SH-SY5Y (cell line): ENCODE measurements at regions not wholly inside any gene's neighbourhood (a gene's known extent, or its start where the extent isn't known, plus 50 kb on each side); places are given as distances from the start of the nearest gene placed in this dataset.

Experiments used
- GATA2 ChIP-seq: IDR thresholded peaks from 2 replicates; pipeline ENCODE4 v1.6.1; 2011; ENCODE audit warnings: mild to moderate bottlenecking, low read depth, low read length
- GATA3 ChIP-seq: IDR thresholded peaks from 2 replicates; pipeline ENCODE4 v1.6.1; 2011; ENCODE audit warnings: low read depth, mild to moderate bottlenecking, low read length, moderate library complexity

DNA sequence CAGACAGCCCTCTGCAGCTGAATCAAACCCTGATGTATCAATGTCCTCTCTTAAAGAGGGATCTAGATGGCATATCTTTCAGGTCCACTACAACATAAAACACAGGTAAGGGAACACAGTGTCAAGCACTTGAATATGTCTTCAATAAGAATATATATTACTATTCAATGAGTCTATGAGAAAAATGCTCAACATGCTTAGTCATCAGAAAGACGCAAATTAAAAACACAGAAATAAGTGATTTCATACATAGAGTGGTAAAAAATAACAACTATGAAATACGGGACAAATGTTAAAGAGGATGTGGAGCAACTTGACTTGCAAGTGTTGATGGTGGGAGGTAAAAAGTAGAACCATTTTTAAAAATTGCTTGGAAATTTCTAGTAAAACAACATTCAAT, 544.6 kb upstream of the HS3ST1 start:
- TF ChIP-seq GATA3 (no peak), GATA2 (no peak)

DNA sequence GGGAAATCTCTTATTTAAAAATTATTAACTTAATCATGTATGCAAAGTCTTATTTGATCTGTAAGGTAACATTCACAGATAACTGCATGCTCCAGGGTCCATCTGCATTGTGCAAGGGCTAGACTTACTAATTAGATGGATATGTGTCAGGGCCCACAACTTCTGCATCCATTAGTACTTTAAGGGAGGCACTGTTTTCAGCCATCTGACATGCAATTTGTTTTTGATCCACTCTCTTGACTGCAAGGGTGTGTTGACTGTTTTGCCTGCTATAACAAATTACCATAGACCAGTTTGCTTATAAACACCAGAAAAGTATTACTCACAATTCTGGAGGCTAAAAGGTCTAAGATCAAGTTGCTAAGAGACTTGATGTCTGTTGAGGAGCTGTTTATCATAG, 542.1 kb upstream of the HS3ST1 start:
- TF ChIP-seq GATA2 (no peak), GATA3 (no peak)

- TF ChIP-seq GATA2 (no peak), GATA3 (no peak)
These were observed 538.1 kb upstream of the HS3ST1 start for GRCh38 chr4:11966782-11967181.

- TF ChIP-seq GATA3 (no peak), GATA2 (no peak)
These were observed 525.4 kb upstream of the HS3ST1 start for GRCh38 chr4:11954093-11954492.

GRCh38 chr4:11949355-11949754, 520.7 kb upstream of the HS3ST1 start:
- no peak for TF ChIP-seq GATA2
- no peak for TF ChIP-seq GATA3

GRCh38 chr4:11937941-11938340, 509.2 kb upstream of the HS3ST1 start:
- TF ChIP-seq GATA2 (no peak), GATA3 (no peak)

- no peak for TF ChIP-seq GATA2
- TF ChIP-seq GATA3: no peak
These were observed 502.6 kb upstream of the HS3ST1 start for GRCh38 chr4:11931266-11931820.

DNA sequence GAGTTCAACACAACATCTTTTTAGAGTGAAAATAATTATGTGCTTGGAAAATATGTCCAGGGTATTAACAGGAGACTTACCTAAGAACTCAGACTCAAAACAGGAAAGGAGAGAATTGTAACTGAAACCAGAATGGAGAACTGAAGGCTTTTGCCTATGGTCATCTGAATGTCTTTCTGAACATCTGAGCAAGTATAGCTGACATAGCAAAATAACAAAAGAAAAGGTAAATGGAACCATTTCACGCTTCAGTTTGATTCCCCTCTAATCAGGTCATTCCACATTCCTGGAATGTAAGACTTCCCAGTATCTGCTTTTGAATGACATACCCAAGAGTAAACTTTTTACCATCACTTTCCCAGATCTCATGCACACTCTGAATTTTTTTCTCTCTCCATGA, 500.4 kb upstream of the HS3ST1 start:
- TF ChIP-seq GATA2 (no peak), GATA3 (no peak)

DNA sequence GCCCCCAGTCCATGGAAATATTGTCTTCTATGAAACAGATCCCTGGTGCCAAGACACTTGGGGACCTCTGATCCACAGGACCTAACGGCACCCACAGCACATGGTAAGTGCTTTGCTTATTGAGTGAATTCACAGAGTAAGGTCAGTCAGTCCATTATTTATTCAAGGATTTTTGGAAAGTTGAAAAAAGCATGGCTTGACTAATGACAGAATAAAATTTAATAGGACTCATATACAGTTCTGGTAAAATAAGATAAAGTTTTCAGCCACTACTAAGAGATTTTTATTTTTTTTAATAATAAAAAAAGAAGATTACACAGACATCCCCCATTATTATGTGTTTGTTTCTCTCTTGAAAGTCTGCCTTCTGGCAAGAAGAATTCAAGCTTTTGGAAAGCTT, 490.6 kb upstream of the HS3ST1 start:
- TF ChIP-seq GATA3 (no peak), GATA2 (no peak)

DNA sequence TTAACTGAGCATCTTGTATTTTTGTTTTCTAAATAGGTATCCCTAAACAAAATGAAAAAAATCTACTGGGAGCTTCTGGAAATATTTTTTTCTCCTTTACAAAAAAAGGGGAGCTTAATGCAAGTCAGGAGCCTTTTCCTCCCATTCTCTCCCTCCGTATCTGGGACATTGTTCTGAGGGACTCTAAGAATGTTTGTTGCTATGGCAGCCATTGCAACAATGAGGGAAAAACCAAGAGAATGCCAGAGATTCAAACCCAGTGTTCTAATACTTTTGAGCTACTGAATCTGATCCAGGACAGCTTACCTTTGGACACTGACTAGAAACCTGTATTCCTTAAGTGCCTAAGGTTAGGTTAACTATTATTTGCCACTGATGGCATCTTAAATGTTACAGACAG, 485.7 kb upstream of the HS3ST1 start:
- TF ChIP-seq GATA3: no peak
- no peak for TF ChIP-seq GATA2

- no peak for TF ChIP-seq GATA2
- no peak for TF ChIP-seq GATA3
These were observed 484.2 kb upstream of the HS3ST1 start for GRCh38 chr4:11912886-11913285.

DNA sequence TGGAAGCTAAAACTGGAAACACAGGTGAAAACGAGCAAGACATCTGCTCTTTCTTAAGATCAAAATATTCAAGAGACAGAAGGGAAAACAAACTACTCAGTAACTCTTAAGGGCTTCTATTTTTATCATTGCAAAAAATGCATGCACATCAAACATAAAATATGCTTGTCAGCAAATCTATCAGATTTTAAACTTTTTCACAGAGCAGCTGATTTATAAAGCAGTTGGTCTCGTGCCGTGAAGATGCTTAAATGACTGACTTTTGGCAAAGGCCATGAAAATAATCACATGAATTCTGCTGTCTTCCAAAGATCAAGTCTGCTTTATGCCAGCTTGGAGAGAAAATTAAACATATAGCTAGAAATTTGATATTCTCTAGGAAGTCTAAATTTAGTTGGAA, 482.1 kb upstream of the HS3ST1 start:
- TF ChIP-seq GATA2 (no peak), GATA3 (no peak)

DNA sequence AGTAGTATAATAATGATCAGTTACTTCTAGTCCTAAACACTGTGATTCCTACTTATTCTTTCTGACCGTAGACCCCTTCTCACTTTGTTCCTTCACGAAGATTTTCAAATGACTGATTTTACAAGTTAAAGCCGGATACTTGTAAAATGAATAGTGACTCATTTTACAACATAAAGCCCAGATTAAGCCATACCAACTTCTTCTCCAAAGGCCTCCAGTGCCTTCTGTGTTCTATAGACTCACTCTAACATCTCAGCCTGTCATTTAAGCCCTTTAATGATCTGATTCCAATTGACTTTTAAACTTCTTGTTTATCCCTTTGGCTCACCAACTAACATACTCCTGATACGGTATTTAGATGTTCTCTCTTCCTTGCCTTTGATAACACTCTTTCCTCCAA, 480.0 kb upstream of the HS3ST1 start:
- no peak for TF ChIP-seq GATA2
- no peak for TF ChIP-seq GATA3

DNA sequence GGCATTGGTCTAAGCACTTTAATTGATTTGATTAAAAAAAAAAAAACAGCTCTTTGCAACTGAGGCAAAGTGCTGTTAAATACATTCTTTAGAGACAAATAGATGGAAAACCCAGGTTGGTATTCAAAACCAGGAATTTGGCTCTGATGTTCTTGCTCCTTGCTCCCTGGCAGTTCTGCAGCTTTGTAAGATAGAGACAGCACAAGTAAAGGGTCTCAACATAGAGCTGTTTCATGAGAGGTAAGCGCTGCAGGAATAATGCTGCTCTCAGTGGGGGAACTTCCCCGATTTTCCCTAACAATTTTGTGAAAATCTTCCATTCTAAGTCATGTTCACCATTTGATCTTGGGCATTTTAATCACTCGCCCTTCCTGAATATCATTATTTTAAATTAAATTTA, 479.5 kb upstream of the HS3ST1 start:
- TF ChIP-seq GATA2 (no peak), GATA3 (no peak)

GRCh38 chr4:11904846-11905739, 476.4 kb upstream of the HS3ST1 start:
- TF ChIP-seq GATA3: no peak
- no peak for TF ChIP-seq GATA2
